Transverse colon (tissue), 4 donors: ENCODE measurements at regions not wholly inside any gene's neighbourhood (a gene's known extent, or its start where the extent isn't known, plus 50 kb on each side); places are given as distances from the start of the nearest gene placed in this dataset.

ENCODE experiments used
- DNase-seq: peaks from one replicate; pipeline ENCODE4 v3.0.0-alpha.2; 2019
- H3K27ac ChIP-seq, 4 donors: fragments of 200-600 bp; sonication (generic); 2 replicates each; pipeline ENCODE4 v1.5.1; 2016 to 2018; ENCODE audit warnings: inconsistent platforms in 4 of 4
- H3K27me3 ChIP-seq: fragments of 200-600 bp; sonication (generic); 2 replicates; pipeline ENCODE4 v1.5.1; 2017; ENCODE audit warnings: inconsistent platforms
- H3K36me3 ChIP-seq, 4 donors: fragments of 200-600 bp; sonication (generic); 2 replicates each; pipeline ENCODE4 v1.5.1; 2017 to 2019; ENCODE audit warnings: inconsistent platforms in 4 of 4
- H3K4me1 ChIP-seq, 4 donors: fragments of 200-600 bp; sonication (generic); 2 replicates each; pipeline ENCODE4 v1.5.1; 2017 to 2020; ENCODE audit warnings: inconsistent platforms in 4 of 4
- H3K4me3 ChIP-seq, 4 donors: fragments of 200-600 bp; sonication (generic); 1 replicate in 1 of 4; 2 replicates in 3 of 4; pipeline versions ENCODE4 v1.5.1 to v1.6.1; 2017 to 2019; ENCODE audit warnings: inconsistent platforms in 4 of 4
- H3K9me3 ChIP-seq, 2 donors: fragments of 200-600 bp; sonication (generic); 2 replicates each; pipeline ENCODE4 v1.5.1; 2017 to 2019; ENCODE audit warnings: inconsistent platforms in 2 of 2
- CTCF ChIP-seq, 5 experiments: fragments of 200-600 bp in 3 of 5; fragments of 450-650 bp in 2 of 5; sonication (generic) in 3 of 5; IDR thresholded peaks; 1 replicate in 2 of 5; 2 replicates in 3 of 5; pipeline ENCODE4 v1.5.1; 2016 to 2017; ENCODE audit warnings: antibody characterized with exemption in 5 of 5, inconsistent platforms in 3 of 5, mild to moderate bottlenecking in 2 of 5, moderate library complexity in 1 of 5
- EP300 ChIP-seq: sonication (generic); formaldehyde crosslinking; IDR thresholded peaks from one replicate; pipeline ENCODE4 v1.6.1; 2017; ENCODE audit warnings: antibody characterized with exemption, low read depth
- POLR2A ChIP-seq: fragments of 450-650 bp; IDR thresholded peaks from one replicate; pipeline ENCODE4 v1.6.1; 2016; ENCODE audit warnings: antibody characterized with exemption, mild to moderate bottlenecking, moderate library complexity
- POLR2AphosphoS5 ChIP-seq, 3 donors: sonication (generic); formaldehyde crosslinking; IDR thresholded peaks; one replicate each; pipeline ENCODE4 v1.6.1; 2016; ENCODE audit warnings: antibody characterized with exemption in 3 of 3
- WGBS, 2 donors: methylation state at CpG; one replicate each; pipeline ENCODE4 v1.1.5; 2018; ENCODE audit warnings: low coverage in 1 of 2; 5-methylcytosine and 5-hydroxymethylcytosine counted together
- in situ Hi-C, 4 donors: fragments of 200-750 bp; cut with MboI; loops; one replicate each; pipeline versions ENCODE4 v1.15.0 to v1.15.1; 2017; ENCODE audit warnings: low sequenced_read_pairs in 3 of 4, low pct_ligation_motif_present in 1 of 4, low pct_unique_long_range_greater_than_20kb in 1 of 4
- intact Hi-C: fragments of 100-400 bp; cut with DNase I; formaldehyde crosslinking; loops from one replicate; pipeline ENCODE4 v1.15.1; 2023; ENCODE audit warnings: low total_unique reads

GRCh38 chr4:74653331-74654229 is 140.7 kb downstream of the BTC start:
- Histone ChIP-seq H3K27ac (no peak overlapping the region), H3K27me3 (no peaks in the 10 kb centered on the region), H3K36me3 (no peaks in the 10 kb centered on the region), H3K9me3 (no peaks in the 10 kb centered on the region), H3K4me3 (no peak overlapping the region), H3K4me1 (no peaks in the 10 kb centered on the region)
- no peak for TF ChIP-seq EP300
- intact Hi-C loops (no loop called here), in situ Hi-C loops (loop anchor here in 1 of 4 donors (25.0 kb wide), 1 partner anchor 466 kb away; no protein-coding TSS in a partner anchor)
- WGBS, 2 donors: 60 to 64% methylated on average over 7 of the region's 7 CpGs
- no peak for DNase-seq

- Histone ChIP-seq H3K4me1 (peaks cover 0 to 3% (median under 1%) of the 10 kb centered on the region in 4 donors), H3K4me3 (no peak overlapping the region), H3K9me3 (no peaks in the 10 kb centered on the region), H3K27me3 (no peaks in the 10 kb centered on the region), H3K27ac (no peak overlapping the region), H3K36me3 (no peaks in the 10 kb centered on the region)
- 55% methylated on average over 8 of the region's 8 CpGs for WGBS, 2 donors
- intact Hi-C loops: no loop called here
- TF ChIP-seq POLR2AphosphoS5 (IDR thresholded peaks at IDR 0.05) (no peak), CTCF (IDR thresholded peaks at IDR 0.05) (no peak), POLR2A (no peak), EP300 (no peak)
- DNase-seq: no peak
- in situ Hi-C loops: loop anchor here in 1 of 4 donors (25.0 kb wide), 1 partner anchor 467 kb away; no protein-coding TSS in a partner anchor
Measured at GRCh38 chr4:74654230-74654681, 140.1 kb downstream of the BTC start.

- no peak overlapping the region for H3K27ac ChIP-seq
- H3K4me3 ChIP-seq: no peak overlapping the region
- in situ Hi-C loops: loop anchor here in 1 of 4 donors (25.0 kb wide), 1 partner anchor 469 kb away; no protein-coding TSS in a partner anchor
- no peak for TF ChIP-seq POLR2AphosphoS5 (IDR thresholded peaks at IDR 0.05)
- no peak for TF ChIP-seq CTCF (IDR thresholded peaks at IDR 0.05)
- TF ChIP-seq POLR2A: no peak
- TF ChIP-seq EP300: no peak
- intact Hi-C loops: no loop called here
- H3K36me3 ChIP-seq: no peaks in the 10 kb centered on the region
- H3K27me3 ChIP-seq: no peaks in the 10 kb centered on the region
- 85 to 91% methylated on average over 1 of the region's 1 CpG for WGBS, 2 donors
- DNase-seq: no peak
- no peaks in the 10 kb centered on the region for H3K9me3 ChIP-seq
- H3K4me1 ChIP-seq: peaks cover 0 to 15% (median 6%) of the 10 kb centered on the region in 4 donors
Measured at GRCh38 chr4:74656596-74656995, 137.7 kb downstream of the BTC start.

GRCh38 chr4:74658116-74658515 is 136.2 kb downstream of the BTC start:
- H3K36me3 ChIP-seq: no peaks in the 10 kb centered on the region
- no peaks in the 10 kb centered on the region for H3K27me3 ChIP-seq
- no peaks in the 10 kb centered on the region for H3K9me3 ChIP-seq
- no peak for DNase-seq
- no peak overlapping the region for H3K4me3 ChIP-seq
- intact Hi-C loops (no loop called here), in situ Hi-C loops (loop anchor here in 1 of 4 donors (25.0 kb wide), 1 partner anchor 471 kb away; no protein-coding TSS in a partner anchor)
- TF ChIP-seq CTCF (IDR thresholded peaks at IDR 0.05) (no peak), POLR2A (no peak), POLR2AphosphoS5 (IDR thresholded peaks at IDR 0.05) (no peak), EP300 (no peak)
- H3K4me1 ChIP-seq: peaks cover 0 to 21% (median 6%) of the 10 kb centered on the region in 4 donors
- WGBS, 2 donors: 89 to 97% methylated on average over 1 of the region's 1 CpG
- no peak overlapping the region for H3K27ac ChIP-seq
